ENCODE measurements at regions not wholly inside any gene's neighbourhood (a gene's known extent, or its start where the extent isn't known, plus 50 kb on each side); places are given as distances from the start of the nearest gene placed in this dataset.

DNA sequence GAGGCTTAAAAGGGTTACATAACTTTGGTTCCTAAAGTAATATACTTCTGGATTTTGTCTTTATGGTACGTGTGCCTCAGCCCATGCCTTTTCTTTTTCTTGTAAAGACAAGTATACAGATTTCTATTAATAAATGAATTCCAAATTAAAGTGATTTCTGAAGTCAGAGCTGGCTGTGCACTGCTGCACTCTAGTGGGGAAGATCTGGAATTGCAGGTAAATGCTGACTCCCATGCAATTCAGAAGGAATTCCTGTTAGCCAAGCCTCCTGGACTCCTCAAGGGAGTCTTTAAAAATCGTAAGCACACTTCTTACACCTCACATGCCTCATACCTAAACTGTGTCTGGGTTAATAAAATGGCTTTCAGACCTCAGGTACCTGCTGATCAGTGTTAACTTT is 118.4 kb upstream of the SLC7A1 start:
- DNase-seq (ENCODE audit: low read depth), result peak; percentile 45

DNA sequence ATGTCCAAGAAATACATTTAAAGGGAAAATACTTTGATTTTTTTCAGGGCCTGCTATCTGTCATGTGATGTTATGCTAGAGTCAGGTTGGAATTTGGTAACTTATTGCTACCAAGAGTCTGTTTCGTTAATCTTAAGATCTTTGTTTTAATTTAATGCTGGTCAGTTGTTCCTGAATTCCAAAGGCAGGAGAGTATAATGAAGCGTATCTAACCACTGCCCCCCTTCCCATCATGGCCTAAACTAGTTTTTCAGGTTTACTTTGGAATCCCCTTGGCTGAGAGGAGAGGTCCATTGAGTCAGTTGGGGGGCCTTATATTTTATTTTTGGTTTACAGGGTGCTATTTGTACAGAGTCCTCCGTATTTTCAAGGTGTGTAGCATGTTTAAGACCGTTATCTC is 116.3 kb upstream of the SLC7A1 start:
- DNase-seq (ENCODE audit: low read depth), result no peak
- TF ChIP-seq, protein P1, sequence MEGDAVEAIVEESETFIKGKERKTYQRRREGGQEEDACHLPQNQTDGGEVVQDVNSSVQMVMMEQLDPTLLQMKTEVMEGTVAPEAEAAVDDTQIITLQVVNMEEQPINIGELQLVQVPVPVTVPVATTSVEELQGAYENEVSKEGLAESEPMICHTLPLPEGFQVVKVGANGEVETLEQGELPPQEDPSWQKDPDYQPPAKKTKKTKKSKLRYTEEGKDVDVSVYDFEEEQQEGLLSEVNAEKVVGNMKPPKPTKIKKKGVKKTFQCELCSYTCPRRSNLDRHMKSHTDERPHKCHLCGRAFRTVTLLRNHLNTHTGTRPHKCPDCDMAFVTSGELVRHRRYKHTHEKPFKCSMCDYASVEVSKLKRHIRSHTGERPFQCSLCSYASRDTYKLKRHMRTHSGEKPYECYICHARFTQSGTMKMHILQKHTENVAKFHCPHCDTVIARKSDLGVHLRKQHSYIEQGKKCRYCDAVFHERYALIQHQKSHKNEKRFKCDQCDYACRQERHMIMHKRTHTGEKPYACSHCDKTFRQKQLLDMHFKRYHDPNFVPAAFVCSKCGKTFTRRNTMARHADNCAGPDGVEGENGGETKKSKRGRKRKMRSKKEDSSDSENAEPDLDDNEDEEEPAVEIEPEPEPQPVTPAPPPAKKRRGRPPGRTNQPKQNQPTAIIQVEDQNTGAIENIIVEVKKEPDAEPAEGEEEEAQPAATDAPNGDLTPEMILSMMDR (conservative IDR thresholded peaks at IDR 0.05; ENCODE audit: control insufficient read depth, insufficient read depth, low read depth, low read length), result no peak
- H3K4me3 ChIP-seq (ENCODE audit: control insufficient read depth, low read depth, low read length), result no peak overlapping the region

More for the DNA sequence above, 118.4 kb upstream of the SLC7A1 start:
- no peak overlapping the region for H3K4me3 ChIP-seq (ENCODE audit: control insufficient read depth, low read depth, low read length)
- TF ChIP-seq, protein P1 (conservative IDR thresholded peaks at IDR 0.05; ENCODE audit: control insufficient read depth, insufficient read depth, low read depth, low read length), result peak; percentile 78

DNA sequence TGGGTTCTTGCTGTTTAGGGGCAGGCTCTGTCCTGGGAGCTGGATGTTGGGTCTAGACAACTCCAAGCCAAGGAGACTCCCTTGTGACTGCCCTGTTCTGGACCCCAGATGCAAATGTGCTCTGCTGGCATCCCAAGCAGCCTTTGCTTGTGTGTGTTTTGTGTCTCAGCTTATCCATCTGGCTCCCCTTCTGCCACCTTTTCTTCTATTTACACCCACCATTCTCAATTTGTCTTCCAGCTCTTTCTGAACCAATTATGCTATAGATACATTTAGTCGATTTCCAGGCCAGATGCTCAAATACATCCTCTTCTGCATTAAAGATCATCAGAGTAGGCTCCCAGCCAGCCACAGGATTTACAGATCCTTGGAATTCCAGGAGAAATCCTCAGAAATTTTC is 115.0 kb upstream of the SLC7A1 start:
- DNase-seq (ENCODE audit: low read depth), result no peak
- no peak overlapping the region for H3K4me3 ChIP-seq (ENCODE audit: control insufficient read depth, low read depth, low read length)
- TF ChIP-seq, protein P1 (conservative IDR thresholded peaks at IDR 0.05; ENCODE audit: control insufficient read depth, insufficient read depth, low read depth, low read length), result no peak

DNA sequence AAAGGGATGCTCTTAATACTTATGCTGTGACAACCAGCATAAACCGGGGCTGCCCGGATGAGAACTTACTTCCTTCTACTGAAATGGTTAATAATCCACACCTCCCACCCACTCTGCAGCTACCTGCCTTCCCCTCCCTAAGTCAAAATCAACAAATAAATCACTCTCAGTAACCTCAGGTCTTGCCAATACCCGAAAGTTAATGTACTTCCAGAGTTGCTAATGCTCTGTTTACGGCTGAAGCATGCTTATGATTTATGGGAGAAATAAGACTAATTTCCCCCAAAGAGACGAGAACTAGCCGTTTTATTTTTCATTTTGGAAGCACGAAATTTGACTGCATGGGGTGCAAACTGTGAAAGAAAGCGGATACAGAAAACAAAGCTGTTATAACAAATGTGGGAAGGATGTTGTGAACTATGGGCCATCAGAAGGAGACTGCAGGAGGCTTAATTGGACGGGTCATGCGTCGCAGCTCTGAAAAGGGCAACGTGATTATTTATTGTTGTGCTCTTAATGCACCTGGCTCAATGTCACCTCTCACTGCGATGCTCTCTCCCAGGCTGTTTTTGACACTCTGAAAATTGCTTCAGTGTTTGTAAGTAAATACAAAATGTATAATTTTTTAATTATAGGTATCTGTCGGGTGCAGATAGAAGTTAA is 114.0 kb upstream of the SLC7A1 start:
- no peak overlapping the region for H3K4me3 ChIP-seq (ENCODE audit: control insufficient read depth, low read depth, low read length)
- no peak for DNase-seq (ENCODE audit: low read depth)
- TF ChIP-seq, protein P1 (conservative IDR thresholded peaks at IDR 0.05; ENCODE audit: control insufficient read depth, insufficient read depth, low read depth, low read length), result no peak

DNA sequence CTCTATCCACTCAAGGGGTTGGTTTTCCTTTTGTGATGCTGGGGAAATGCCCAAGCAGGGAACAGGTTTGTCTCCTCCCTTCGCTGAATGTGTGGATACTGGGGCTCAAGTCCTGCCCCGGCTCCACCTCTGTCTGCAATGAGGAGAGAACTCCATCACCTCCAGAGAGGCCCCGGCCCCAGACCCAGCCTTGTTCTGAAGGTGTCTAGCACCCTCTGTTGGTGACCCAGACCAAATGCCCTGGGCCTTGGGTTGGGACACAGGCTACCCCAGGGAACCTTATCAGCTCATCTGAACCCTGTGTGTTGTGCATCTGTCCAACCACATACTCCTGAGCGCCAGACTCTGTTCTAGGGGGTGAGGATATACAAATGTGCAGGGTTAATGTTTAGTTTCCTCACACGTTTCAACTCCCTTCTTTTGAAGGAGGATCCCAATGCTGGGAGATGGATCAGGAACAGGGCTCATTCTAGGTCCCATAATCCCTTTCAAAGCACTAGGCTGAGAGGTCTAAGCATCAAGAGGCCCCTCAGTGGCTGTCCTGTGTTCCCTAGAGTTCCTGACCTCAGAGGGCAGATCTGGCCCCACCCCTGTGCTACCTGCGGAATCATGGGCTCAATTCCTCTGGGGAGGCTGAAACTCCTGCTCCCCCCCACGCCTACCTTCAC is 112.5 kb upstream of the SLC7A1 start:
- peak; percentile 60 for DNase-seq (ENCODE audit: low read depth)
- TF ChIP-seq, protein P1 (conservative IDR thresholded peaks at IDR 0.05; ENCODE audit: control insufficient read depth, insufficient read depth, low read depth, low read length), result peak; percentile 85

DNA sequence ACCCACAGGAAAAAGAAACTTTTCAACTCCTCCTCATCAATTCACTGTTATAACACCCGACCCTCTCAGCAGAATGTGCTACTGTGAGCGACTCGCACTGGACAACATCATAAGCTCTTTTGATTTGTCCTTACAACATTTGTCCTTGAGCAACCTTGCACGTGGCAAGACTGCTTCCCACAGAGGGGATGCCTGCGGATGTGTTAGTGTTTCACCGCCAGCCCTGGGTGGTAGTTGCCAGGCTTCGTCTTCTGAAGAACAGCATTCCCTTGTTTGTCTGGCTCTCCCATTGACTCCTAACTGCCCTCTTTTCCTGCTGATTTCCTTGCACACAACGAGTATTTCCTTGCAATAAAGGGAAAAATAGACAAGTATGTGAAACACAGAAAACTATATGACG is 111.4 kb upstream of the SLC7A1 start:
- DNase-seq (ENCODE audit: low read depth), result no peak
- TF ChIP-seq, protein P1 (conservative IDR thresholded peaks at IDR 0.05; ENCODE audit: control insufficient read depth, insufficient read depth, low read depth, low read length), result no peak
- H3K4me3 ChIP-seq (ENCODE audit: control insufficient read depth, low read depth, low read length), result no peak overlapping the region

More for the DNA sequence above, 112.5 kb upstream of the SLC7A1 start:
- no peak overlapping the region for H3K4me3 ChIP-seq (ENCODE audit: control insufficient read depth, low read depth, low read length)
